ENCODE measurements at regions not wholly inside any gene's neighbourhood (a gene's known extent, or its start where the extent isn't known, plus 50 kb on each side); places are given as distances from the start of the nearest gene placed in this dataset.

GRCh38 chr15:72857331-72858063 lies 73.9 kb upstream of the ADPGK start:
- TF ChIP-seq SP1 (IDR thresholded peaks at IDR 0.05) (no peak), FOXM1 (IDR thresholded peaks at IDR 0.05; ENCODE audit: borderline replicate concordance) (no peak), ARNT (IDR thresholded peaks at IDR 0.05) (no peak), ZNF384 (IDR thresholded peaks at IDR 0.05) (no peak), FOXK2 (IDR thresholded peaks at IDR 0.05) (no peak), SUZ12 (IDR thresholded peaks at IDR 0.05) (no peak), HDGF (IDR thresholded peaks at IDR 0.05; ENCODE audit: borderline replicate concordance) (no peak), BHLHE40 (IDR thresholded peaks at IDR 0.05; ENCODE audit: borderline replicate concordance) (no peak), NFRKB (IDR thresholded peaks at IDR 0.05) (no peak), TARDBP (IDR thresholded peaks at IDR 0.05) (no peak), LEF1 (IDR thresholded peaks at IDR 0.05; ENCODE audit: borderline replicate concordance) (no peak), ELF4 (IDR thresholded peaks at IDR 0.05) (no peak), FOXA1 (IDR thresholded peaks at IDR 0.05) (no peak)
- TF ChIP-seq, protein P1, sequence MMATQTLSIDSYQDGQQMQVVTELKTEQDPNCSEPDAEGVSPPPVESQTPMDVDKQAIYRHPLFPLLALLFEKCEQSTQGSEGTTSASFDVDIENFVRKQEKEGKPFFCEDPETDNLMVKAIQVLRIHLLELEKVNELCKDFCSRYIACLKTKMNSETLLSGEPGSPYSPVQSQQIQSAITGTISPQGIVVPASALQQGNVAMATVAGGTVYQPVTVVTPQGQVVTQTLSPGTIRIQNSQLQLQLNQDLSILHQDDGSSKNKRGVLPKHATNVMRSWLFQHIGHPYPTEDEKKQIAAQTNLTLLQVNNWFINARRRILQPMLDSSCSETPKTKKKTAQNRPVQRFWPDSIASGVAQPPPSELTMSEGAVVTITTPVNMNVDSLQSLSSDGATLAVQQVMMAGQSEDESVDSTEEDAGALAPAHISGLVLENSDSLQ (IDR thresholded peaks at IDR 0.05), result no peak

All from HEK293T (cell line).